GM23338 (cell line): ENCODE measurements at regions not wholly inside any gene's neighbourhood (a gene's known extent, or its start where the extent isn't known, plus 50 kb on each side); places are given as distances from the start of the nearest gene placed in this dataset.

Experiments used
- ATAC-seq: fragments of 200-7000 bp; cut with Tn5 transposase; 3 replicates; pipeline ENCODE4 v1.9.1; 2020
- DNase-seq: peaks from one replicate; pipeline ENCODE4 v3.0.0-alpha.2; 2015; ENCODE audit warnings: low spot score
- H2AFZ ChIP-seq: fragments of 200-600 bp; sonication (generic); 2 replicates; pipeline ENCODE4 v1.8.0; 2016; ENCODE audit warnings: antibody characterized with exemption, mild to moderate bottlenecking, moderate library complexity
- H3F3A ChIP-seq: fragments of 200-600 bp; sonication (generic); replicated peaks from 2 replicates; pipeline ENCODE4 v1.8.0; 2017; ENCODE audit warnings: antibody characterized with exemption, mixed run types, low read depth
- H3K27ac ChIP-seq: fragments of 200-600 bp; sonication (generic); 2 replicates; pipeline ENCODE4 v1.6.1; 2016; ENCODE audit warnings: low read depth
- H3K27me3 ChIP-seq: fragments of 200-600 bp; sonication (generic); 2 replicates; pipeline ENCODE4 v1.8.0; 2016; ENCODE audit warnings: mild to moderate bottlenecking, mixed run types, moderate library complexity; ENCODE audit not compliant: insufficient read depth
- H3K36me3 ChIP-seq: fragments of 200-600 bp; sonication (generic); 2 replicates; pipeline ENCODE4 v1.8.0; 2016; ENCODE audit warnings: mild to moderate bottlenecking; ENCODE audit not compliant: insufficient read depth
- H3K4me1 ChIP-seq: fragments of 200-600 bp; sonication (generic); 2 replicates; pipeline ENCODE4 v1.8.0; 2016; ENCODE audit warnings: mild to moderate bottlenecking, moderate library complexity; ENCODE audit not compliant: insufficient read depth
- H3K4me2 ChIP-seq: fragments of 200-600 bp; sonication (generic); 2 replicates; pipeline ENCODE4 v1.7.1; 2017; ENCODE audit warnings: mixed run types
- H3K4me3 ChIP-seq: fragments of 200-600 bp; sonication (generic); 2 replicates; pipeline ENCODE4 v1.6.1; 2016; ENCODE audit warnings: mixed run types
- H3K79me2 ChIP-seq: fragments of 200-600 bp; sonication (generic); replicated peaks from 2 replicates; pipeline ENCODE4 v1.8.0; 2017; ENCODE audit warnings: mild to moderate bottlenecking; ENCODE audit not compliant: insufficient read depth
- H3K9me2 ChIP-seq: fragments of 200-600 bp; sonication (generic); 2 replicates; pipeline ENCODE4 v1.8.0; 2017; ENCODE audit not compliant: insufficient read depth
- H4K20me1 ChIP-seq: fragments of 200-600 bp; sonication (generic); replicated peaks from 2 replicates; pipeline ENCODE4 v1.8.0; 2017; ENCODE audit warnings: mild to moderate bottlenecking; ENCODE audit not compliant: insufficient read depth
- H3K27ac Mint-ChIP-seq: 2 replicates; pipeline ENCODE4 v1.8.0; 2020; ENCODE audit warnings: inconsistent platforms, mild to moderate bottlenecking, moderate library complexity, mixed read lengths
- H3K27me3 Mint-ChIP-seq: 3 replicates; pipeline ENCODE4 v1.8.0; 2022; ENCODE audit warnings: low read depth, mild to moderate bottlenecking, moderate library complexity, mixed read lengths, inconsistent platforms; ENCODE audit not compliant: insufficient read depth, poor library complexity
- H3K36me3 Mint-ChIP-seq: 3 replicates; pipeline ENCODE4 v1.8.0; 2021; ENCODE audit warnings: low read depth, mild to moderate bottlenecking, inconsistent platforms, moderate library complexity, mixed read lengths
- H3K4me1 Mint-ChIP-seq: 3 replicates; pipeline ENCODE4 v1.8.0; 2020; ENCODE audit warnings: mild to moderate bottlenecking, inconsistent platforms, mixed read lengths
- H3K4me3 Mint-ChIP-seq: 3 replicates; pipeline ENCODE4 v1.8.0; 2021; ENCODE audit warnings: moderate library complexity, mild to moderate bottlenecking, inconsistent platforms, mixed read lengths
- H3K9me3 Mint-ChIP-seq: 3 replicates; pipeline ENCODE4 v1.8.0; 2020; ENCODE audit warnings: moderate library complexity, mild to moderate bottlenecking, inconsistent platforms, mixed read lengths
- CTCF ChIP-seq, 2 experiments: fragments of 200-600 bp in 1 of 2; sonication (generic) in 1 of 2; conservative IDR thresholded peaks; 2 replicates each; pipeline versions ENCODE4 v1.5.1 to v1.6.1; 2016 to 2017; ENCODE audit warnings: antibody characterized with exemption in 2 of 2, low read depth in 2 of 2, mild to moderate bottlenecking in 2 of 2, moderate library complexity in 1 of 2
- ETS1 ChIP-seq: IDR thresholded peaks from 2 replicates; pipeline ENCODE4 v1.6.1; 2016; ENCODE audit warnings: antibody characterized with exemption
- EZH2phosphoT487 ChIP-seq: fragments of 200-600 bp; sonication (generic); IDR thresholded peaks from one replicate; pipeline ENCODE4 v1.8.1; 2018; ENCODE audit warnings: antibody characterized with exemption; ENCODE audit not compliant: unreplicated experiment
- JUNB ChIP-seq: IDR thresholded peaks from one replicate; pipeline ENCODE4 v1.6.1; 2016; ENCODE audit warnings: antibody characterized with exemption; ENCODE audit not compliant: unreplicated experiment
- NANOG ChIP-seq: IDR thresholded peaks from 2 replicates; pipeline ENCODE4 v1.6.1; 2016; ENCODE audit warnings: antibody characterized with exemption, borderline replicate concordance
- STAT1 ChIP-seq: IDR thresholded peaks from one replicate; pipeline ENCODE4 v1.6.1; 2016; ENCODE audit warnings: antibody characterized with exemption; ENCODE audit not compliant: unreplicated experiment
- ZNF114 ChIP-seq: fragments of 250-450 bp; sonication (Bioruptor Pico); IDR thresholded peaks from 2 replicates; pipeline ENCODE4 v1.5.0; 2020; ENCODE audit warnings: mild to moderate bottlenecking, moderate library complexity
- ZNF331 ChIP-seq: fragments of 250-450 bp; sonication (Bioruptor Pico); IDR thresholded peaks from 2 replicates; pipeline ENCODE4 v1.5.0; 2020; ENCODE audit warnings: low read depth, mild to moderate bottlenecking, moderate library complexity
- ZNF462 ChIP-seq: fragments of 250-450 bp; sonication (Bioruptor Pico); IDR thresholded peaks from 2 replicates; pipeline ENCODE4 v1.5.0; 2020; ENCODE audit warnings: mild to moderate bottlenecking, moderate library complexity
- TF ChIP-seq, protein P1 (sequence below): IDR thresholded peaks from one replicate; pipeline ENCODE4 v1.6.1; 2018; ENCODE audit warnings: antibody characterized with exemption; ENCODE audit not compliant: unreplicated experiment

DNA sequence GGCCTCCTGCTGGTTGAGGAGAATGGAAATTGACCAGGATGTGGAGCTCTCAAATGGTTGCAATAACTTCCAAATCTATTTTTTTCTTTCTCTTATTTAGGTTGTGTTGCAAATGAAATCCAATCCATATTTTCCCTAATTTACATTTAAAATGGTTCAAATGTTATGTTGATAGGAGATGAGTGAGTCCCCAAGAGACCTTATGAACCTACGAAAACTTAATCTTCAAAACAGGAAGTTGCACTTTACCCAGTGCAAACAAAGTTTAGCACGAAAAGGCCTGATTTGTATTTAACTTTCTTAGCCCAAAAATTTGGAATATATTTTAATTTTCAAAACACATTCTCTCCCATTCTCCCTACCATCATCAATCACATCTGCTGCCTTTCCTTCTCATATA is 59.3 kb upstream of the NDP start (continued):
- TF ChIP-seq ZNF462 (CRISPR knock-in tag), result no peak
- TF ChIP-seq ZNF114, result no peak
- TF ChIP-seq EZH2phosphoT487, result no peak
- TF ChIP-seq JUNB, result no peak
- no peak for TF ChIP-seq ETS1
- no peak for TF ChIP-seq ZNF331 (CRISPR knock-in tag)
- TF ChIP-seq STAT1, result no peak

DNA sequence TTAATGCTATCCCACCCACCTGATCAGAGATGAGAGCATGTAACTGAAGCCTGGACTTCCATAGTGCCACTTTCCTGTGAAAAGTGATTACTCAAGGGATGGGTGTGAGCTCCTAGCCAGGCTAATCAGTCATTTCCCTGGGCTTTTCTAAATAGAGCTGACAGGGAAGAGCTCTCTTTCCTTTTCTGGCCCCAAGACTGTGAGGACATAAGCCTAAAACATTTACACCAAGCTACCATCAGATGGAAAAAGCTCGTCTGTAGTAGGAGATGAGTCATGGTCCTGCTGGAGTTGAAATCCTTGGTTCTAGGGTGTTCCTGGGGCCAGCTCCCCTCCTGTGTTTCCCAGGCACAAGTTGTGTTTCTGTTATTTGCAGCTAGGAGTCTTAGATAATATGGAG is 52.4 kb upstream of the NDP start:
- Histone ChIP-seq H3K36me3 (no peaks in the 10 kb centered on the region), H2AFZ (no peak overlapping the region), H3K27me3 (no peaks in the 10 kb centered on the region), H3K27ac (no peak overlapping the region), H3K9me2 (no peaks in the 10 kb centered on the region), H3K4me2 (no peak overlapping the region), H3F3A (no peaks in the 10 kb centered on the region), H4K20me1 (no peaks in the 10 kb centered on the region), H3K4me3 (no peak overlapping the region), H3K4me1 (0 out of 2 replicates have a peak, but pooled peaks cover 2% of the 10 kb centered on the region), H3K79me2 (no peaks in the 10 kb centered on the region)
- H3K9me3 Mint-ChIP-seq, result no peaks in the 10 kb centered on the region
- no peak overlapping the region for H3K27ac Mint-ChIP-seq
- DNase-seq, result no peak
- TF ChIP-seq JUNB (no peak), CTCF (conservative IDR thresholded peaks at IDR 0.05; ENCODE audit: low read depth in 2 of 2) (no peak), NANOG (no peak)
- TF ChIP-seq, protein P1, sequence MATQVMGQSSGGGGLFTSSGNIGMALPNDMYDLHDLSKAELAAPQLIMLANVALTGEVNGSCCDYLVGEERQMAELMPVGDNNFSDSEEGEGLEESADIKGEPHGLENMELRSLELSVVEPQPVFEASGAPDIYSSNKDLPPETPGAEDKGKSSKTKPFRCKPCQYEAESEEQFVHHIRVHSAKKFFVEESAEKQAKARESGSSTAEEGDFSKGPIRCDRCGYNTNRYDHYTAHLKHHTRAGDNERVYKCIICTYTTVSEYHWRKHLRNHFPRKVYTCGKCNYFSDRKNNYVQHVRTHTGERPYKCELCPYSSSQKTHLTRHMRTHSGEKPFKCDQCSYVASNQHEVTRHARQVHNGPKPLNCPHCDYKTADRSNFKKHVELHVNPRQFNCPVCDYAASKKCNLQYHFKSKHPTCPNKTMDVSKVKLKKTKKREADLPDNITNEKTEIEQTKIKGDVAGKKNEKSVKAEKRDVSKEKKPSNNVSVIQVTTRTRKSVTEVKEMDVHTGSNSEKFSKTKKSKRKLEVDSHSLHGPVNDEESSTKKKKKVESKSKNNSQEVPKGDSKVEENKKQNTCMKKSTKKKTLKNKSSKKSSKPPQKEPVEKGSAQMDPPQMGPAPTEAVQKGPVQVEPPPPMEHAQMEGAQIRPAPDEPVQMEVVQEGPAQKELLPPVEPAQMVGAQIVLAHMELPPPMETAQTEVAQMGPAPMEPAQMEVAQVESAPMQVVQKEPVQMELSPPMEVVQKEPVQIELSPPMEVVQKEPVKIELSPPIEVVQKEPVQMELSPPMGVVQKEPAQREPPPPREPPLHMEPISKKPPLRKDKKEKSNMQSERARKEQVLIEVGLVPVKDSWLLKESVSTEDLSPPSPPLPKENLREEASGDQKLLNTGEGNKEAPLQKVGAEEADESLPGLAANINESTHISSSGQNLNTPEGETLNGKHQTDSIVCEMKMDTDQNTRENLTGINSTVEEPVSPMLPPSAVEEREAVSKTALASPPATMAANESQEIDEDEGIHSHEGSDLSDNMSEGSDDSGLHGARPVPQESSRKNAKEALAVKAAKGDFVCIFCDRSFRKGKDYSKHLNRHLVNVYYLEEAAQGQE, result no peak
- no peak for ATAC-seq
- H3K4me3 Mint-ChIP-seq, result no peak overlapping the region
- no peaks in the 10 kb centered on the region for H3K27me3 Mint-ChIP-seq
- peaks cover 10% of the 10 kb centered on the region for H3K4me1 Mint-ChIP-seq
- no peaks in the 10 kb centered on the region for H3K36me3 Mint-ChIP-seq
